WTC11 (cell line): ENCODE measurements at regions not wholly inside any gene's neighbourhood (a gene's known extent, or its start where the extent isn't known, plus 50 kb on each side); places are given as distances from the start of the nearest gene placed in this dataset.

ENCODE experiments used
- ATAC-seq: fragments of 200-7000 bp; cut with Tn5 transposase; 2 replicates; pipeline ENCODE4 v1.10.0; 2021; ENCODE audit warnings: mild to moderate bottlenecking, moderate library complexity
- CTCF ChIA-PET: fragments of 300-600 bp; sonication (Branson Sonifier 250); formaldehyde crosslinking; loops from one replicate; lab custom pipeline; 2021; ENCODE audit warnings: antibody characterized with exemption; lab: Charles Lee
- POLR2A ChIA-PET: fragments of 350-600 bp; sonication (Branson Sonifier 250); formaldehyde crosslinking; loops from one replicate; lab custom pipeline; 2021; ENCODE audit warnings: antibody characterized with exemption; lab: Charles Lee
- DNase-seq: peaks from one replicate; pipeline ENCODE4 v3.0.0; 2021; ENCODE audit warnings: low spot score
- H3K27ac Mint-ChIP-seq: 2 replicates; pipeline ENCODE4 v1.8.0; 2021; ENCODE audit warnings: mixed read lengths
- H3K27me3 Mint-ChIP-seq: 2 replicates; pipeline ENCODE4 v1.8.0; 2021; ENCODE audit warnings: low read depth, mild to moderate bottlenecking, moderate library complexity, mixed read lengths
- H3K36me3 Mint-ChIP-seq: 2 replicates; pipeline ENCODE4 v1.8.0; 2021; ENCODE audit warnings: mixed read lengths
- H3K4me1 Mint-ChIP-seq: 2 replicates; pipeline ENCODE4 v1.8.0; 2022; ENCODE audit warnings: mixed read lengths
- H3K4me3 Mint-ChIP-seq: 2 replicates; pipeline ENCODE4 v1.8.0; 2021; ENCODE audit warnings: mild to moderate bottlenecking, moderate library complexity, mixed read lengths
- H3K9me3 Mint-ChIP-seq: 2 replicates; pipeline ENCODE4 v1.8.0; 2021; ENCODE audit warnings: mixed read lengths
- ESRRA ChIP-seq: sonication (generic); formaldehyde crosslinking; IDR thresholded peaks from 2 replicates; pipeline ENCODE4 v1.8.1; 2022; ENCODE audit warnings: mild to moderate bottlenecking, missing genetic modification reagents, borderline replicate concordance
- FOXJ3 ChIP-seq: sonication (generic); formaldehyde crosslinking; IDR thresholded peaks from 2 replicates; pipeline ENCODE4 v1.9.0; 2021; ENCODE audit warnings: missing genetic modification reagents, mild to moderate bottlenecking, borderline replicate concordance
- GABPB1 ChIP-seq: sonication (generic); formaldehyde crosslinking; IDR thresholded peaks from 2 replicates; pipeline ENCODE4 v1.8.1; 2023; ENCODE audit warnings: mild to moderate bottlenecking, missing genetic modification reagents
- HMGXB4 ChIP-seq: sonication (generic); formaldehyde crosslinking; IDR thresholded peaks from 2 replicates; pipeline ENCODE4 v1.8.1; 2023; ENCODE audit warnings: mild to moderate bottlenecking, moderate library complexity, missing genetic modification reagents
- NFATC4 ChIP-seq: fragments of 250-450 bp; sonication (Bioruptor Pico); IDR thresholded peaks from 2 replicates; pipeline ENCODE4 v1.9.0; 2021; ENCODE audit warnings: mild to moderate bottlenecking
- NFE2L1 ChIP-seq: sonication (generic); formaldehyde crosslinking; IDR thresholded peaks from 2 replicates; pipeline ENCODE4 v1.8.1; 2023; ENCODE audit warnings: missing genetic modification reagents
- NFYB ChIP-seq: sonication (generic); formaldehyde crosslinking; conservative IDR thresholded peaks from 2 replicates; pipeline ENCODE4 v1.8.0; 2022; ENCODE audit warnings: low read depth, missing genetic modification reagents
- PRRX2 ChIP-seq: fragments of 250-450 bp; sonication (Bioruptor Pico); IDR thresholded peaks from 2 replicates; pipeline ENCODE4 v1.8.0; 2021; ENCODE audit warnings: mild to moderate bottlenecking
- RELA ChIP-seq: sonication (generic); formaldehyde crosslinking; IDR thresholded peaks from 2 replicates; pipeline ENCODE4 v1.8.1; 2022; ENCODE audit warnings: missing genetic modification reagents, mild to moderate bottlenecking, borderline replicate concordance
- SMAD3 ChIP-seq: sonication (generic); formaldehyde crosslinking; IDR thresholded peaks from 2 replicates; pipeline ENCODE4 v1.8.0; 2022; ENCODE audit warnings: missing genetic modification reagents, mild to moderate bottlenecking, borderline replicate concordance
- SP1 ChIP-seq: sonication (generic); formaldehyde crosslinking; conservative IDR thresholded peaks from 2 replicates; pipeline ENCODE4 v1.8.1; 2022; ENCODE audit warnings: missing genetic modification reagents
- USF1 ChIP-seq: sonication (generic); formaldehyde crosslinking; IDR thresholded peaks from 2 replicates; pipeline ENCODE4 v1.8.0; 2022; ENCODE audit warnings: mild to moderate bottlenecking, missing genetic modification reagents
- ZBTB21 ChIP-seq: sonication (generic); formaldehyde crosslinking; IDR thresholded peaks from 2 replicates; pipeline ENCODE4 v1.8.1; 2023; ENCODE audit warnings: mild to moderate bottlenecking, missing genetic modification reagents, borderline replicate concordance
- ZBTB43 ChIP-seq: sonication (generic); formaldehyde crosslinking; IDR thresholded peaks from 2 replicates; pipeline ENCODE4 v1.8.1; 2023; ENCODE audit warnings: mild to moderate bottlenecking, missing genetic modification reagents
- ZNF121 ChIP-seq: sonication (generic); formaldehyde crosslinking; IDR thresholded peaks from 2 replicates; pipeline ENCODE4 v1.8.0; 2023; ENCODE audit warnings: missing genetic modification reagents
- ZNF138 ChIP-seq: sonication (generic); formaldehyde crosslinking; conservative IDR thresholded peaks from 2 replicates; pipeline ENCODE4 v1.8.1; 2022; ENCODE audit warnings: mild to moderate bottlenecking, moderate library complexity, missing genetic modification reagents
- ZNF219 ChIP-seq: sonication (generic); formaldehyde crosslinking; IDR thresholded peaks from 2 replicates; pipeline ENCODE4 v1.8.0; 2023; ENCODE audit warnings: missing genetic modification reagents, mild to moderate bottlenecking, borderline replicate concordance
- ZNF512 ChIP-seq: sonication (generic); formaldehyde crosslinking; IDR thresholded peaks from 2 replicates; pipeline ENCODE4 v1.8.1; 2022; ENCODE audit warnings: missing genetic modification reagents, borderline replicate concordance
- ZNF532 ChIP-seq: fragments of 250-450 bp; sonication (Bioruptor Pico); IDR thresholded peaks from 2 replicates; pipeline ENCODE4 v1.9.0; 2021; ENCODE audit warnings: mild to moderate bottlenecking, borderline replicate concordance

- CTCF ChIA-PET = no interaction called here
Measured at GRCh38 chr3:159548675-159549335, 439.8 kb upstream of the IL12A start.

More at GRCh38 chr3:159548675-159549335, 439.8 kb upstream of the IL12A start:
- no peak overlapping the region for H3K4me3 Mint-ChIP-seq
- no peaks in the 10 kb centered on the region for H3K4me1 Mint-ChIP-seq
- H3K27me3 Mint-ChIP-seq = no peaks in the 10 kb centered on the region
- DNase-seq = no peak
- no peak overlapping the region for H3K27ac Mint-ChIP-seq
- TF ChIP-seq ZBTB21 = no peak
- TF ChIP-seq NFE2L1 (CRISPR knock-in tag) = no peak
- no peak for TF ChIP-seq USF1 (CRISPR knock-in tag)
- TF ChIP-seq ZNF121 (CRISPR knock-in tag) = no peak
- no peak for TF ChIP-seq SP1 (CRISPR knock-in tag)
- TF ChIP-seq ZNF532 (CRISPR knock-in tag) = no peak
- no peak for TF ChIP-seq ZNF512 (CRISPR knock-in tag)
- no peak for TF ChIP-seq GABPB1 (CRISPR knock-in tag)
- TF ChIP-seq NFYB (CRISPR knock-in tag) = no peak
- no peak for TF ChIP-seq ZNF219 (CRISPR knock-in tag)
- TF ChIP-seq ESRRA (CRISPR knock-in tag) = no peak
- no peak for TF ChIP-seq SMAD3 (CRISPR knock-in tag)
- TF ChIP-seq HMGXB4 (CRISPR knock-in tag) = no peak
- TF ChIP-seq FOXJ3 (CRISPR knock-in tag) = no peak
- no peak for TF ChIP-seq PRRX2
- TF ChIP-seq NFATC4 (CRISPR knock-in tag) = no peak
- TF ChIP-seq ZNF138 (CRISPR knock-in tag) = no peak
- TF ChIP-seq RELA (CRISPR knock-in tag) = no peak
- TF ChIP-seq ZBTB43 (CRISPR knock-in tag) = no peak
- ATAC-seq = no peak
- POLR2A ChIA-PET = no interaction called here
- H3K9me3 Mint-ChIP-seq = peaks cover 8% of the 10 kb centered on the region
- no peaks in the 10 kb centered on the region for H3K36me3 Mint-ChIP-seq
